Stomach (tissue), 4 donors: ENCODE measurements at regions not wholly inside any gene's neighbourhood (a gene's known extent, or its start where the extent isn't known, plus 50 kb on each side); places are given as distances from the start of the nearest gene placed in this dataset.

ENCODE experiments used
- POLR2A ChIP-seq, 4 donors: fragments of 450-650 bp; IDR thresholded peaks; one replicate each; pipeline ENCODE4 v1.6.1; 2016; ENCODE audit warnings: antibody characterized with exemption in 4 of 4, control low read depth in 2 of 4, mild to moderate bottlenecking in 1 of 4, moderate library complexity in 1 of 4
- TF ChIP-seq, protein P1 (sequence below), 7 experiments: fragments of 450-650 bp in 4 of 7; fragments of 200-600 bp in 3 of 7; sonication (generic) in 3 of 7; IDR thresholded peaks; one replicate each; pipeline ENCODE4 v1.5.1; 2016 to 2019; ENCODE audit warnings: antibody characterized with exemption in 7 of 7, control low read depth in 2 of 7, mild to moderate bottlenecking in 1 of 7

DNA sequence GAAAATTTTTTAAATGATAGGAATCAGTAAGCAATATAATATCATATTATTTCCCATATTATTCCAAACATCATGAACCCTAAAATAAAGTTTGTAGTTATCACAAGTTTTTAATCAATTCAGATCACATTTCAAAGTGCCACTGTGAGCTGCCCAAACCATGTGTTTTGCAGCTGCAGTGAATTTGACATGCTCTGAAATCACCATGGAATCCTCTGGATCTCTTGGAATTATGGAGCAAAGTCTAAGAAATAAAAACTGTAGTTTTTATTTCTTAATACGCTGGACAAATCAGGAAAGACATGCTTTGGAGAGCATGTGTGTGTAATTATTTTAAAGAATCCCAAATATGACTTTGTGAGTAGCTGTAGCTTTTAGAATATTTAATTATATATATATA is 262.7 kb downstream of the ANKRD50 start:
- no peak for TF ChIP-seq POLR2A (IDR thresholded peaks at IDR 0.05)
- TF ChIP-seq, protein P1, sequence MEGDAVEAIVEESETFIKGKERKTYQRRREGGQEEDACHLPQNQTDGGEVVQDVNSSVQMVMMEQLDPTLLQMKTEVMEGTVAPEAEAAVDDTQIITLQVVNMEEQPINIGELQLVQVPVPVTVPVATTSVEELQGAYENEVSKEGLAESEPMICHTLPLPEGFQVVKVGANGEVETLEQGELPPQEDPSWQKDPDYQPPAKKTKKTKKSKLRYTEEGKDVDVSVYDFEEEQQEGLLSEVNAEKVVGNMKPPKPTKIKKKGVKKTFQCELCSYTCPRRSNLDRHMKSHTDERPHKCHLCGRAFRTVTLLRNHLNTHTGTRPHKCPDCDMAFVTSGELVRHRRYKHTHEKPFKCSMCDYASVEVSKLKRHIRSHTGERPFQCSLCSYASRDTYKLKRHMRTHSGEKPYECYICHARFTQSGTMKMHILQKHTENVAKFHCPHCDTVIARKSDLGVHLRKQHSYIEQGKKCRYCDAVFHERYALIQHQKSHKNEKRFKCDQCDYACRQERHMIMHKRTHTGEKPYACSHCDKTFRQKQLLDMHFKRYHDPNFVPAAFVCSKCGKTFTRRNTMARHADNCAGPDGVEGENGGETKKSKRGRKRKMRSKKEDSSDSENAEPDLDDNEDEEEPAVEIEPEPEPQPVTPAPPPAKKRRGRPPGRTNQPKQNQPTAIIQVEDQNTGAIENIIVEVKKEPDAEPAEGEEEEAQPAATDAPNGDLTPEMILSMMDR (IDR thresholded peaks at IDR 0.05): no peak
